GM13976 (cell line): ENCODE measurements at regions not wholly inside any gene's neighbourhood (a gene's known extent, or its start where the extent isn't known, plus 50 kb on each side); places are given as distances from the start of the nearest gene placed in this dataset.

ENCODE experiments used
- DNase-seq: peaks from one replicate; pipeline ENCODE4 v3.0.0; 2012; ENCODE audit warnings: low spot score
- CTCF ChIP-seq: IDR thresholded peaks from 2 replicates; pipeline ENCODE4 v1.5.1; 2012; ENCODE audit warnings: borderline replicate concordance, mild to moderate bottlenecking; ENCODE audit not compliant: insufficient read depth; ENCODE audit errors: extremely low read depth, missing control alignments, control extremely low read depth
- in situ Hi-C: fragments of 300-500 bp; cut with MboI; formaldehyde crosslinking; loops from one replicate; pipeline ENCODE4 v1.12.0; 2022; ENCODE audit warnings: low sequenced_read_pairs, mixed read lengths, inconsistent platforms; ENCODE audit not compliant: unreplicated experiment

- no peak for DNase-seq
- TF ChIP-seq CTCF = no peak
- in situ Hi-C loops = no loop called here
These were observed 370.9 kb upstream of the LYPLAL1 start for GRCh38 chr1:218802799-218803198.

GRCh38 chr1:218803351-218803997, 370.2 kb upstream of the LYPLAL1 start:
- in situ Hi-C loops = no loop called here
- no peak for TF ChIP-seq CTCF
- no peak for DNase-seq

GRCh38 chr1:218804014-218804785, 369.5 kb upstream of the LYPLAL1 start:
- no peak for DNase-seq
- TF ChIP-seq CTCF = no peak
- in situ Hi-C loops = no loop called here

GRCh38 chr1:218809061-218809460, 364.6 kb upstream of the LYPLAL1 start:
- DNase-seq = no peak
- no peak for TF ChIP-seq CTCF
- in situ Hi-C loops = no loop called here

- no peak for DNase-seq
- in situ Hi-C loops = no loop called here
- TF ChIP-seq CTCF = no peak
These were observed 364.1 kb upstream of the LYPLAL1 start for GRCh38 chr1:218809625-218810024.

- TF ChIP-seq CTCF = no peak
- no peak for DNase-seq
- in situ Hi-C loops = no loop called here
These were observed 363.4 kb upstream of the LYPLAL1 start for GRCh38 chr1:218810306-218810705.
